LHCN-M2 (cell line): ENCODE measurements at regions not wholly inside any gene's neighbourhood (a gene's known extent, or its start where the extent isn't known, plus 50 kb on each side); places are given as distances from the start of the nearest gene placed in this dataset.

Source experiments
- DNase-seq: peaks from one replicate; pipeline ENCODE4 v3.0.0-alpha.2; 2012; ENCODE audit warnings: low read depth

DNA sequence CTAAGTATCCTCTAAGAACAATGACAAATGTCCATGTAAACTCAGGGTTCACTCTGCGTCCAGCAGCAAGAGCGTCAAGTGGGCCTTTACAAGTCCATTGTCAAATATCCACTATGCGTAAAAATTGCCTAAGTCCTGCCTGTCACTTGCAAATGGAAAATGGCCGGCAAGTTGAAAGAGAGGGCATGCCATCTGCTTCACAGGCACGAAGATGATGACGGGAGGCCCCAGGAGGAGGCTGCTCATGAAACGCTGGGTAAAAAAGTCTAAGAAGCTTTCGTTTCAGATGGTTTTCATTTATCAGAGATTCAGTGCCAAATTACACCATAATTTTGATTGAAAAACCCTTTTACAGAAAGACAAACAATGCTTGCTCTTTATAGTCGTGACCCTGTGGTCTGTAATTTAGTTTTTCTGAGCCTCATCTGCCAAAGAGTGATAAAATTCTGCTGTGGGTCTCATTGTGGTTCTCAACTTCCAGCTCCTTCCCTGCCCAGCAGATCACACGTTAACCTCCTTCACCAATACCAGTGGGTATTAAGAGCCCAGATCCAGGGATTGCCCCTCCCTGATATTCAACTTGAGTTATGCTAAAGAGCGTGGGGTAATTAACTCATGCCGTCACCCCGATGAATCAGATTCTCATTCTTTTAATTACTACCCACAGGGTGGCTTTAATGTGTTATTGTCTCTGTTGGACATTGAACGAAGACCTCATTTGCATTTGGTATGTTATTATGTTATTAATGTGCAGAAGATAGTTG is 160.2 kb upstream of the ALKAL2 start:
- DNase-seq = no peak

GRCh38 chr2:446963-447530 is 159.2 kb upstream of the ALKAL2 start:
- DNase-seq = no peak

DNA sequence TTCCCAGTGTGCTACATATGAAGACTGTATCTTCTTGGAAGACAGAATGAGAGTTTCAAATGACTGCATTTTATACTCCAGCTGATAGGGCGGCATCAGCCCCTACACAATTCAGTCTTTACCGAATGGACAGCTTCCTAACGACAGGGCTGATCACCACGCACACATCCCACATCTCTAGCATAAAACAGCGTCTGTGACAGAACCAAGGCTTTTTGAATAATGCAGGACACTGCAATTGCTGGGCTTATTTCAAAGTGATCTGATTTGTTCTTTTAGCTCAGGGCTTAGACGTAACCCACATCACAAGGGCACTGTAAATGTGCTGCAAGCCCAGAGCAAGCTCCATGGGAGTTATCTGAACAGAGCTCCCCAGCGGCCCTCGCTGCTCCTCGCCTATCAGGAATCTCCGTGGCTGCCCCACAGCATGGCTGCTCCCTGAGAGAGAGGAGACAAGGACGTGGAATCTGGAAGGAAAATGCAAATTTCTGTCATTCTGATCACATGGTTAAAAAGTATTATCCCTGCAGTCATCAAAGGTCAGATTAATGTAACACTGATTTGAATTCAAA is 158.5 kb upstream of the ALKAL2 start:
- DNase-seq = no peak

GRCh38 chr2:445896-446295 is 158.0 kb upstream of the ALKAL2 start:
- no peak for DNase-seq

DNA sequence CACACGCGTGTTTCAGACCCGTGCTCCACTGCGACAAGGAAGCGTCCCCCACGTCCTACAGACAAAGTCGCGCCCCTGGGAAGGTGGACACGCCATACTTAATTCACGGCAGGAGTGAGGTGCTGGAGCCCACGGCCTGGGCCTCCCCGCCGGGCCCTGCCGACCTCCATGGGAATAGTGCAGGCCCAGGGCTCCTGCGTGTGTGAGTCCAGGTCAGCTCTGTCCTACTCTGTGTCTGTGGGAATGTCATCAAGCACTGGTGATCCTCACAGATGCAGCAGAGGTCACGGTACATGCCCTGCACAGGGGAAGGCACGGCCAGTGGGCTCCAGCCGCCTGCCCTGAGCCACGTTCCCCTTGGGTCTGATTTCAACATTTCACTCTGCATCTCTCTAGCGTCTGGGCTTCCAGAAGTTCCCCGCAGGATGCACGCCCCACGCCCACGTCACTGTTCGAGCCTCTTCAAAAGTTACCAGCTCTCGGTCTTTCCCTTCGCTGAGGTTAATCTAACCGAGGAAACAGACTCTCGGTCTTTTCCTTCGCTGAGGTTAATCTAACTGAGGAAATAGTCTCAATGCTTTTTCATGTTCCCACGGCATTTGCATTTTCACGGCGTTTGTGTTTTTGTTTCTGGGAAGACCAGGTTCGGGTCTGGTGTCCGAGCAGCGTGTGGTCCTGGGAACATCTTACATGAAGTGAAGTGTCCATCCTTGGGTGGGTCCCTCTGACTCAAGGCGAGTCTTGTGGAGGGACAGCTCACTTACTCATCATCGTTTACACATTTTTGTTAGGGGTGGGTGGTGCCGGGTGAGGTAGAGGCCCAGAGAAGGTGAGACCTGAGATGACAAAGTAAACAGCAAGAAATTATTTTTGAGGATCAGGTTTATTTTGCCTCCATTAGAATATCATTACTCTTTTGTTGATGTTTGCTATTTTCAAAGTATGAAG is 157.3 kb upstream of the ALKAL2 start:
- no peak for DNase-seq

DNA sequence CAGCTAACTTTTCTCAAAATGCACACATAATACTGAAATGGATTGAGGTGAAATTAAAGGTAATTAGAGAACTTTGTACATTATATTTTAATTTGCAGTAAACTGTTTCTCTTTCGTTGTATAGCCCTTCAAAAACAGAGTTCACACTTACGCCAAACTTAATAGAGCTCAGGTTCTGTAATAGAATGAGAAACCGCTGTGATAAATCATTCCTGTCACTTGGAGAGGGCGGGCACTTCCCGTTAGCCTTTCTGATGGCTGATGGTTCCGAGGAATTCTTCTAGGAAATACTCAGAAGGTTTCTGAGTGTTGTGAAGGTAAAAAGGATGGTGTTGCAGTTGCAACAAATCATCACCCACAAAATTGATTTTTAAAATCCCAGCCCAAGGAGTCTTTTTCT is 155.8 kb upstream of the ALKAL2 start:
- no peak for DNase-seq

- no peak for DNase-seq
Observed at GRCh38 chr2:443216-443615, 155.3 kb upstream of the ALKAL2 start.

GRCh38 chr2:441258-442022 is 153.5 kb upstream of the ALKAL2 start:
- no peak for DNase-seq

- no peak for DNase-seq
Observed at GRCh38 chr2:440403-440740, 152.5 kb upstream of the ALKAL2 start.

GRCh38 chr2:439556-440402 is 151.9 kb upstream of the ALKAL2 start:
- no peak for DNase-seq

DNA sequence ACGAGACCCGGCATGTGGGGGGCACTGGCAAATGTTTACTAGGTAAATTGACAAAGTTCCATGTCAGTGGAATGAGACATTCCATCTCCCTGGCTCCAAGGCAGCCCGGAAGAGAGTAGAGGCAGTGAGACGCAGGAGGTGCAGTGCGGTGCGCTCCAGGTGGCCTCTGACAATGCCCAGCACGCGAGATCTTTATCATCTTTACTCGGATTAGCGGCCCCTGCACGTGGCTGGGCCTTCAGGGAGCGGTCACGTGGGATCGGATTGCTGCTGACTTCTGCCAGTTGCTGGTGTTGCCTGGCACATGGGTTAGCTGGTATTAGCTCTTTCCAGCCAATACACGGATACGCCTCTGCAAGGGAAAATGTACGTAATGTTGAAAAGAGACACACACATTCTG is 151.2 kb upstream of the ALKAL2 start:
- DNase-seq = no peak

GRCh38 chr2:437756-438393 is 150.0 kb upstream of the ALKAL2 start:
- no peak for DNase-seq

DNA sequence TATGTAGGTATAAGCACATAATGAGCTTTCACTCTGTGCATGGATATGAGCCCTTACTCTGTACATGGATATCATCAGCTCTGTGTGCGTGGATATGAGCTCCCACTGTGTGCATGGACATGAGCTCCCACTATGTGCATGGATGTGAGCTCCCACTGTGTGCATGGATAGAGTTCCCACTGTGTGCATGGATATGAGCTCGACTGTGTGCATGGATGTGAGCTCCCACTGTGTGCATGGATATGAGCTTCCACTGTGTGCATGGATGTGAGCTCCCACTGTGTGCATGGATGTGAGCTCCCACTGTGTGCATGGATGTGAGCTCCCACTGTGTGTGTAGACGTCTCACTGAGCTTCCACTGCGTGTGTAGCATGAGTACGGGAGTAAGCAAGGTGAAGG is 149.3 kb upstream of the ALKAL2 start:
- DNase-seq = no peak

DNA sequence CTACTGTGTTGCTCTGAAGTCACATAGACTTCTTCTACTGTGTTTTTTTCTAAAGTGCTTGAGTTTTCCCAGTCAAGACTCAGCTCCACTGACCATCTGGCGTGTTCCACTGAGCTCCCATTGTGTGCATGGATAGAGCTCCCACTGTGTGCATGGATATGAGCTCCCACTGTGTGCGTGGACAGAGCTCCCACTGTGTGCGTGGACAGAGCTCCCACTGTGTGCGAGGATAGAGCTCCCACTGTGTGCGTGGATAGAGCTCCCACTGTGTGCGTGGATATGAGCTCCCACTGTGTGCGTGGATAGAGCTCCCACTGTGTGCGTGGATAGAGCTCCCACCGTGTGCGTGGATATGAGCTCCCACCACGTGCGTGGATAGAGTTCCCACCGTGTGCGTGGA is 148.3 kb upstream of the ALKAL2 start:
- no peak for DNase-seq

- no peak for DNase-seq
Observed at GRCh38 chr2:434625-435024, 146.7 kb upstream of the ALKAL2 start.

- DNase-seq = no peak
Observed at GRCh38 chr2:433216-433615, 145.3 kb upstream of the ALKAL2 start.

DNA sequence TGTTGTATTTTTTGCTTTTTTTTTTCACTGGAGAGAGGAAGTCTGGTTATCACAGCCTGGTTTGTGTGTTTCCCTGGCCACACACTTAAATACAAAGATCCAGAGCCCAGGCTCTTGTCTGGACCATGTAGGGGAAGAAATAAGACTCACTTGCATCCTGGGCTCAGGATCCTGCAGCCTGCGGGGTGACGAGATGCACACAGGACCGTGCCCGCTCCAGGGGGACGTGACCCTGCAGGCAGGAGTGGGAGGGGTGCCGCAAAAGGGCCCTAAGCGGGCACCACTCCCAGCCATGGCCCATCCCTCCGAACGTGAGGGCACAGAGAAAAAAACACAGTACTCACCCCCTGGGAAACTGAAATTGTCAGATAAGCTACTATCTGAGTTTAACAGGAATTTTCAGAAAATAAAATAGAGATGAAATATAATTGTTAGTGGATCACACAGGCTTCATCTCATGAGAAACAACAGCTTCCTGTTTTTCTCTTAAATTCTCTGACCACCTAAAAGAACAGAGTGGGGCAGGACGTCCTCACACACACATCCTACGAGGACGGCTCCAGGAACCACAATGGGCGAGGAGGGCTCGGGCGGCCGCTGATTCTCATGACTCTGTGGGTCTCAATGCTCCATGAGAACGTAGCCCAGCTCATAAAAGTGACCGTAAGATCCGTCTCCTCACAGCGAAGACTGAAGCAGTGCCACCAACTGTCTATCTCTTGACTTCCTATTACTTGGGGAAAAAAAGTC is 142.6 kb upstream of the ALKAL2 start:
- DNase-seq = no peak

GRCh38 chr2:429575-430254 is 141.8 kb upstream of the ALKAL2 start:
- no peak for DNase-seq

DNA sequence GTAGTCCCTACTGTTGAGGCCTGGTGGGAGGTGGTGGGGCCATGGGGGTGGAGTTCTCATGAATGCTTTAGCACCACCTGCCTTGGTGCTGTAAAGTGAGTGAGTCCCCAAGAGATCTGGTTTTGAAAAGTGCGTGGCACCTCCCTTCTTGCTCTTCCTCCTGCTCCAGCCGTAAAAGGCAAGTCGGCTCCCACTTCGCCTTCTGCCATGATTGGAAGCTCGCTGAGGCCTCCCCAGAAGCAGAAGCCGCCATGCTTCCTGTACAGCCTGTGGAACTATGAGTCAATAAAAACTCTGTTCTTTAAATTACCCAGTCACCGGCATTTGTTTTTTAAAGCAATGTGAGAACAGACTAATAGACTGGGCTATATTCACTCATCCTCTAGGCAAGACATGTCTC is 141.3 kb upstream of the ALKAL2 start:
- DNase-seq = no peak
